ENCODE measurements at regions not wholly inside any gene's neighbourhood (a gene's known extent, or its start where the extent isn't known, plus 50 kb on each side); places are given as distances from the start of the nearest gene placed in this dataset.

DNA sequence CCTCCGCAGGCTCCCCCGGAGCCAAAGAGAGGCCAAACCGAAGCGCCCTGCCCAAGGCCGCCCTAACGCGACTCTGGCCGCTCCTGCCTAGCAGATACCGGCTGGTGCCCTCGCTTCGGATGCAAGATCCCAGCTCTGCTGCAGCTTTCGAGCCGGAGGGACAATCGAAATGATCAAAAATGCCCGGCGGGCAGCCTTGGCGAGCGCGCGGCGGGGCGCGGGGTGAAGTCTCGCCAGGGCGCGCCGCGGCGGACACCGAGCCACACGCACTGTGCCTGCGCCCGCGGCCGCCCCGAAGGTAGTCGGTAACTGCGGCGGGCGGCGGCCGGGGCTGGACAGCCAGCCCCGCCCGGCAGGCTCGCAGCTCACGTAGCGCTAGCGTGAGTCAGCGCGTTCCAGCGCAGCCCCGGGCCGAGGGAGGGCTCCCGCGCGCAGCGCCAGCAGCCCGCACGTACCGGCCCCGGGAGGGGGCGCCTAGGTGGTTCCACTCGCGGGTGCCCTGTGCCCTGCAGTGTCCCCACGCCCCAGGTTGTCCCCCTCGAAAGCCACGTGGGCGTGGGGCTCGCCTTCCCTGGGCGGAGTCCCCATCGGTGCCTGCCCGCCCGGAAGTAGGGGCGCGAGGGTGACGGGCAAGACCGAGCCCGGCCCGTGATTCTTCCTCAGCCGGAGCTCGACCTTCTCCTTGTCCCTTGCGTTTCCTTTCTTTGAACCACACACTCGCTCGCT lies 109.2 kb upstream of the EGLN3 start:
- TF ChIP-seq GATA3 (IDR thresholded peaks at IDR 0.05; ENCODE audit: low read depth, low read length): no peak
- TF ChIP-seq GATA2 (IDR thresholded peaks at IDR 0.05; ENCODE audit: low read depth, low read length): no peak

All from SH-SY5Y (cell line).